HG03469 (cell line): ENCODE measurements at regions not wholly inside any gene's neighbourhood (a gene's known extent, or its start where the extent isn't known, plus 50 kb on each side); places are given as distances from the start of the nearest gene placed in this dataset.

Experiments used
- ATAC-seq: cut with Tn5 transposase; IDR thresholded peaks from one replicate; pipeline ENCODE4 v1.9.1; 2021; ENCODE audit warnings: mild to moderate bottlenecking, moderate library complexity, moderate number of reproducible peaks; ENCODE audit not compliant: unreplicated experiment

DNA sequence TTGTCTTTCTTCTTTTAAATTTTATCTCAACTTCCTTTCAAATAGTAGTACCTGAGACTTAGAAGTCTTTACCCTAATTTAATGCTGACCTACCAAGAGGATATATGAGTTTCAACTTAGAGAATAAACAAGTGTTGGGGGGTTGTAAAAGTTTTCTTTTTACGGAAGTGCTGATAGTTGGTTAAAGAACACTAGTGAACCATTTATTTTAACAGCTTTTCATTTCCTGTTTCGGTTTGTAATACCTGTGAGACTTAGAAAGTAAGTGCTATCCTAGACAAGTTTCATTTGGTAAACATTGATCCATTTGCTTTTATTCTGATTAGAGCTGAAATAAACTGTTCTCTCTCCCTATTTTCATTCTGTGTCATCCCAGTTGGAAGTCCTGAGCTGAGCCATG lies 683.1 kb upstream of the SORCS1 start:
- no peak for ATAC-seq

GRCh38 chr10:107834706-107835105 lies 670.2 kb upstream of the SORCS1 start:
- ATAC-seq, result no peak

GRCh38 chr10:107831772-107832171 lies 667.3 kb upstream of the SORCS1 start:
- ATAC-seq, result no peak

- ATAC-seq, result no peak
These were observed 664.7 kb upstream of the SORCS1 start for GRCh38 chr10:107829161-107829560.

GRCh38 chr10:107826171-107826570 lies 661.7 kb upstream of the SORCS1 start:
- no peak for ATAC-seq

GRCh38 chr10:107814865-107815487 lies 650.5 kb upstream of the SORCS1 start:
- no peak for ATAC-seq

DNA sequence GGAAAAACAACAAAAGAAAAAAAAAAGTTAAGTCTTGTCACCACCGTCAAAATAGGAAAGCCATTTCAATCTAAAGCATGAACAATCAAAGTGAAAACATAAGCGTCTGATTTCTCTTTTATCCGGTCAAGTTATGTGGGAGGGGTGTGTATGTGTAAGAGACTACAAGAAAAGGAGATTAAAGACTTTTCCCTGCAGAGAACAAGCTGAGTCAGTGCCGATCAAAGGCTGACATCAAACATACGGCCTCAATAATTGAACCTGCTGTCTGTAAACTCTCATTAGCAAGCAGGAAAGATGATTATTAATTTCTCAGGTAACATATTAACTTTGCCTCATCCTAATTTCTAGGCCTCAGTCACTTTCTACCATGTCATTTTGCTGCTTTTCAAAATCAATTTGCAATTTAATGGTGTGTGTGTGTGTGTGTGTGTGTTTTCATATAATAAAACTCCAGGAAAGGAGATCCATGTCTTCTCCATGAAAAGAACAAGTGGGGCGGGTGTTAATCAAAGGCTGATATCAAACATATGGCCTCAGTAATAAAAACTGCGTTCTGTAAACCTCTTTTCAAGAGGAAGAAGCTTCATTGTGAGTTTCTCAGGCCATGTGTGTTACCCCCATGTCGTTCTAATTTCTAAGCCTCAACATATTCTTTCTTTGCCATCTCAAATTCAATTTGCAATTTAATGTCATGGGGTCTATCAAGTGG lies 649.1 kb upstream of the SORCS1 start:
- no peak for ATAC-seq

DNA sequence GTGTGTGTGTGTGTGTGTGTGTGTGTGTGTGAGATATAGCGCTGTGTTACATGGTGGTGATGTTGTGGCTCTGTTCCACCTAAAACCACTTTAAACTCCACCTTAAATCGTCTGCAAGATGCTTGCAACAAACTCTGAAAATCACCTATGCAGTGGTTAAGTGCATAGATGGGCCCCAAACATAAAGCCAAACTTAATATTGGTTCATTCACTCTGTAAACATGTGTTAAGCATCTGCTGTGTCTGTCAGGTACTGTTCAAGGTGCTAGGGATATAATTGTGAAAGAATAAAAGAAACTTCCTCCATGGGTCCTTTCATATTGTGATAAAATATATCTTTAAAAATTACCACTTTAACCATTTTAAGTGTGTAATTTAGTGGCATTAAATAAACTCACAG lies 645.4 kb upstream of the SORCS1 start:
- no peak for ATAC-seq

- no peak for ATAC-seq
These were observed 643.3 kb upstream of the SORCS1 start for GRCh38 chr10:107807836-107808235.

DNA sequence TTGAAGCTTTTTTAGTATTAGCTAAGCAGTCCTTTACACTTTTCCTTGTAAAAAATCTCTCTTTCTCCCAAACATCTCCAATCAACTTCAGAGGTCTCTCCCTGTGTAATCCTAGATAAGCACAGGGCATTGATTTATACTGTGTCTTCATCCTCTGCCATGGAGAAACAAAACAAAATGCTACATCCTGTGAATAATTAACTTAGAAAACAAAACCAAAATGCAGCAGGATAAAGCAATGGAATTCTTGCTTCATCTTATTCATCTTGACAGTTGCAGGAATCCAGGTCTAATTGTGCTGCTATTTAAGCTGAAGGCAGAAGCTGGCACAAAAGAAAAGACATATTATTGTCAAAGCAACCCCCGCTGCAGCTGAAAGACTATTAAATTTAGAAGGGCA lies 641.5 kb upstream of the SORCS1 start:
- no peak for ATAC-seq

GRCh38 chr10:107803546-107803945 lies 639.0 kb upstream of the SORCS1 start:
- ATAC-seq, result no peak

DNA sequence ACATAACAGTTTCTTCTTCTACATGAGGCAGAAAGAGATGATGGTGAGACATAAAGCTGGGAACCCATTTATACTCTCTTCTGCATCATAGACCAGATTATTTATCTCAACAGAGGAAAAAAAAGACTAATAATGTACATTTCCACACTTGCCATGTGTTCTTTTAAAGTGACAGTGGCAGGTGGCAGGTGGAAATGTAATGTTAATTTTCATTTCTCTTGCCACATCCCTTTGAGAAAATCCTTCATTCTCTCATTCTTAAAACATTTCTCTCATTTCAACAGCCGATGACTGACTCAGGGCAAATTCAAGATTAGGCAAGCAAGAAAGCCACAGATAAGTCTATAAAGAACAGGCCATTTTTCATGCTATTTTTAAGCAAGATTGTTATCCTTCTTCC lies 635.6 kb upstream of the SORCS1 start:
- no peak for ATAC-seq

- ATAC-seq, result no peak
These were observed 625.8 kb upstream of the SORCS1 start for GRCh38 chr10:107790271-107790670.

- no peak for ATAC-seq
These were observed 606.6 kb upstream of the SORCS1 start for GRCh38 chr10:107771066-107771465.

- ATAC-seq, result no peak
These were observed 602.7 kb upstream of the SORCS1 start for GRCh38 chr10:107767185-107767584.

GRCh38 chr10:107754814-107755213 lies 590.3 kb upstream of the SORCS1 start:
- ATAC-seq, result no peak

- no peak for ATAC-seq
These were observed 584.7 kb upstream of the SORCS1 start for GRCh38 chr10:107749235-107749634.

DNA sequence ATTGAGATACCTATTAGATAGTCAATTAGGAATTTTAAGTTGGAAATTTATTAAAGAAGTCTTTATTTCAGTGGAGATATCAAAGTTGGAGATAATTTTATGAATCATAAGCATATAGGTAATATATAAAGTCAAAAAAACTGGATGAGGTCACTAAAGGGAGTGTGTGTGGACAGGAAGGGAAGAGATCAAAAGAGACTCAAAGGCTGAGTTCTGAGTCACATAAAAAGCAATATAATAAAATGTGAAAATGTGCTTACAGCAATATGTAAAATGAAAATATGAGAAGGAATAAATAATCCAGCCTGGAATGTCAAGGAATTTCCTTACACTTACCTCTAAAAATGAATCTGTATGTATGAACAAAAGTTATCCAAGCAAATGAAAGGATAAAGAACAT lies 583.3 kb upstream of the SORCS1 start:
- ATAC-seq, result no peak

DNA sequence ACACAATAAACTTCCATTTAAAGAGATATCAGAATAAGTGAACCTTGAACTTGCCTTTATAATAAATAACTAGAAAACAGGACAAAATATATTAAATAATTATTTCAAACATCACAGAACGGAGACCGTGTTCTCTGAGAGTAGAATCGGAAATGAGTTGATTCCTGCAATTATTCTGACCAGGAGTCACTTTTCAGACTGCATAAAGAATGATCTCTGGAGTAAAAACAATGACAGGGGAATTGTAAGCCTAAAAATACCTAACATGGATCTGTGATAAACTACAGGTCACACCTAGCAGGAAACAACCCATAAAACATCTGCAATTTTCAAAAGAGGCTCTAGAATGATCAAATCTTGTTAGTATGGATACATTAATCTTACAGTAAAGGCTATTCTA lies 577.5 kb upstream of the SORCS1 start:
- ATAC-seq, result no peak

GRCh38 chr10:107740962-107741690 lies 576.6 kb upstream of the SORCS1 start:
- no peak for ATAC-seq

- ATAC-seq, result no peak
These were observed 575.4 kb upstream of the SORCS1 start for GRCh38 chr10:107739951-107740350.
